K562 (cell line): ENCODE measurements at regions not wholly inside any gene's neighbourhood (a gene's known extent, or its start where the extent isn't known, plus 50 kb on each side); places are given as distances from the start of the nearest gene placed in this dataset.

Source experiments
- AFF4 ChIP-seq: sonication (generic); formaldehyde crosslinking; IDR thresholded peaks from 2 replicates; pipeline ENCODE4 v1.8.0; 2023; ENCODE audit warnings: mild to moderate bottlenecking, missing genetic modification reagents
- GATA2 ChIP-seq: sonication (generic); formaldehyde crosslinking; IDR thresholded peaks from 2 replicates; pipeline ENCODE4 v1.4.0; 2020; ENCODE audit warnings: mild to moderate bottlenecking, missing genetic modification reagents
- KAT7 ChIP-seq: sonication (generic); formaldehyde crosslinking; IDR thresholded peaks from 2 replicates; pipeline ENCODE4 v1.8.0; 2022; ENCODE audit warnings: missing genetic modification reagents, mild to moderate bottlenecking, borderline replicate concordance
- NCOR1 ChIP-seq: fragments of 450-650 bp; IDR thresholded peaks from 2 replicates; pipeline ENCODE4 v1.6.1; 2016; ENCODE audit warnings: mild to moderate bottlenecking, moderate library complexity
- PREB ChIP-seq: sonication (generic); formaldehyde crosslinking; IDR thresholded peaks from 2 replicates; pipeline ENCODE4 v1.8.1; 2023; ENCODE audit warnings: mild to moderate bottlenecking, missing genetic modification reagents
- RBM22 ChIP-seq: fragments of 200-400 bp; formaldehyde crosslinking; IDR thresholded peaks from 2 replicates; pipeline ENCODE4 v1.6.1; 2018; ENCODE audit warnings: low read length, low read depth; ENCODE audit not compliant: poor library complexity, severe bottlenecking
- RERE ChIP-seq: sonication (generic); formaldehyde crosslinking; IDR thresholded peaks from 2 replicates; pipeline ENCODE4 v1.8.0; 2023; ENCODE audit warnings: missing genetic modification reagents, mild to moderate bottlenecking, borderline replicate concordance
- TF ChIP-seq, protein P1 (sequence below): fragments of 150-350 bp; conservative IDR thresholded peaks from 2 replicates; pipeline ENCODE4 v1.6.1; 2014; ENCODE audit warnings: low read length
- TF ChIP-seq, protein P2 (sequence below): fragments of 200-800 bp; sonication (Bioruptor generic); IDR thresholded peaks from 2 replicates; pipeline ENCODE4 v1.6.1; 2016; ENCODE audit warnings: missing genetic modification characterization, missing compliant biosample characterization

DNA sequence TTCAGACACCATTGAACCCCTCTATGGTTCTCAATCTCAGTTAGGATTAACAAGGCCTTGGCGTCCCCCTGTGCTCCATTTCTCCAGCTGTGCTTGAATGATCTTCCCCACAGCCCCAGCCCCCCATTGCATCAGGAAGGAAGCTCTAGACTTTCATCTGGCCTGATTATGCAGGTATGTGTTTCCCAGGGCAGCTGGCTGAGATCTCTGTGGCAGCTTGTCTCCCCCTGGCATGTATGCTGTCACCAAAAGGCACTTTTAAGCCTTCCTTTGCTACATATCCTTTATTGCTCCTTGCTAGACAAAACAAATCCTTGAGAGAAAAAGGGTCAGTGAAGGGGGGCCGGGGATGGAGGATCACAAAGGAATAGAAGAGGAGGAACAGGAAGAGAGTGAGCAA, 1056.0 kb upstream of the SLIT2 start (continued):
- TF ChIP-seq, protein P1, sequence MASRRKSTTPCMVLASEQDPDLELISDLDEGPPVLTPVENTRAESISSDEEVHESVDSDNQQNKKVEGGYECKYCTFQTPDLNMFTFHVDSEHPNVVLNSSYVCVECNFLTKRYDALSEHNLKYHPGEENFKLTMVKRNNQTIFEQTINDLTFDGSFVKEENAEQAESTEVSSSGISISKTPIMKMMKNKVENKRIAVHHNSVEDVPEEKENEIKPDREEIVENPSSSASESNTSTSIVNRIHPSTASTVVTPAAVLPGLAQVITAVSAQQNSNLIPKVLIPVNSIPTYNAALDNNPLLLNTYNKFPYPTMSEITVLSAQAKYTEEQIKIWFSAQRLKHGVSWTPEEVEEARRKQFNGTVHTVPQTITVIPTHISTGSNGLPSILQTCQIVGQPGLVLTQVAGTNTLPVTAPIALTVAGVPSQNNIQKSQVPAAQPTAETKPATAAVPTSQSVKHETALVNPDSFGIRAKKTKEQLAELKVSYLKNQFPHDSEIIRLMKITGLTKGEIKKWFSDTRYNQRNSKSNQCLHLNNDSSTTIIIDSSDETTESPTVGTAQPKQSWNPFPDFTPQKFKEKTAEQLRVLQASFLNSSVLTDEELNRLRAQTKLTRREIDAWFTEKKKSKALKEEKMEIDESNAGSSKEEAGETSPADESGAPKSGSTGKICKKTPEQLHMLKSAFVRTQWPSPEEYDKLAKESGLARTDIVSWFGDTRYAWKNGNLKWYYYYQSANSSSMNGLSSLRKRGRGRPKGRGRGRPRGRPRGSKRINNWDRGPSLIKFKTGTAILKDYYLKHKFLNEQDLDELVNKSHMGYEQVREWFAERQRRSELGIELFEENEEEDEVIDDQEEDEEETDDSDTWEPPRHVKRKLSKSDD: no peak
- TF ChIP-seq RBM22 (no peak), PREB (CRISPR knock-in tag) (no peak), KAT7 (CRISPR knock-in tag) (no peak), RERE (CRISPR knock-in tag) (no peak), NCOR1 (no peak), AFF4 (CRISPR knock-in tag) (no peak), GATA2 (no peak)
- TF ChIP-seq, protein P2, sequence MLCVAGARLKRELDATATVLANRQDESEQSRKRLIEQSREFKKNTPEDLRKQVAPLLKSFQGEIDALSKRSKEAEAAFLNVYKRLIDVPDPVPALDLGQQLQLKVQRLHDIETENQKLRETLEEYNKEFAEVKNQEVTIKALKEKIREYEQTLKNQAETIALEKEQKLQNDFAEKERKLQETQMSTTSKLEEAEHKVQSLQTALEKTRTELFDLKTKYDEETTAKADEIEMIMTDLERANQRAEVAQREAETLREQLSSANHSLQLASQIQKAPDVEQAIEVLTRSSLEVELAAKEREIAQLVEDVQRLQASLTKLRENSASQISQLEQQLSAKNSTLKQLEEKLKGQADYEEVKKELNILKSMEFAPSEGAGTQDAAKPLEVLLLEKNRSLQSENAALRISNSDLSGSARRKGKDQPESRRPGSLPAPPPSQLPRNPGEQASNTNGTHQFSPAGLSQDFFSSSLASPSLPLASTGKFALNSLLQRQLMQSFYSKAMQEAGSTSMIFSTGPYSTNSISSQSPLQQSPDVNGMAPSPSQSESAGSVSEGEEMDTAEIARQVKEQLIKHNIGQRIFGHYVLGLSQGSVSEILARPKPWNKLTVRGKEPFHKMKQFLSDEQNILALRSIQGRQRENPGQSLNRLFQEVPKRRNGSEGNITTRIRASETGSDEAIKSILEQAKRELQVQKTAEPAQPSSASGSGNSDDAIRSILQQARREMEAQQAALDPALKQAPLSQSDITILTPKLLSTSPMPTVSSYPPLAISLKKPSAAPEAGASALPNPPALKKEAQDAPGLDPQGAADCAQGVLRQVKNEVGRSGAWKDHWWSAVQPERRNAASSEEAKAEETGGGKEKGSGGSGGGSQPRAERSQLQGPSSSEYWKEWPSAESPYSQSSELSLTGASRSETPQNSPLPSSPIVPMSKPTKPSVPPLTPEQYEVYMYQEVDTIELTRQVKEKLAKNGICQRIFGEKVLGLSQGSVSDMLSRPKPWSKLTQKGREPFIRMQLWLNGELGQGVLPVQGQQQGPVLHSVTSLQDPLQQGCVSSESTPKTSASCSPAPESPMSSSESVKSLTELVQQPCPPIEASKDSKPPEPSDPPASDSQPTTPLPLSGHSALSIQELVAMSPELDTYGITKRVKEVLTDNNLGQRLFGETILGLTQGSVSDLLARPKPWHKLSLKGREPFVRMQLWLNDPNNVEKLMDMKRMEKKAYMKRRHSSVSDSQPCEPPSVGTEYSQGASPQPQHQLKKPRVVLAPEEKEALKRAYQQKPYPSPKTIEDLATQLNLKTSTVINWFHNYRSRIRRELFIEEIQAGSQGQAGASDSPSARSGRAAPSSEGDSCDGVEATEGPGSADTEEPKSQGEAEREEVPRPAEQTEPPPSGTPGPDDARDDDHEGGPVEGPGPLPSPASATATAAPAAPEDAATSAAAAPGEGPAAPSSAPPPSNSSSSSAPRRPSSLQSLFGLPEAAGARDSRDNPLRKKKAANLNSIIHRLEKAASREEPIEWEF (CRISPR knock-in tag): no peak
